CD4-positive, alpha-beta T cell treated with Interleukin-17A for 1 hour (primary cell): ENCODE measurements at regions not wholly inside any gene's neighbourhood (a gene's known extent, or its start where the extent isn't known, plus 50 kb on each side); places are given as distances from the start of the nearest gene placed in this dataset.
"Not testable (repeated sequence)": the region's sequence is repeated elsewhere in the genome, so short reads cannot be mapped to it uniquely, and the experiment has no call there.

Experiments
- DNase-seq: peaks from one replicate; pipeline ENCODE4 v3.0.0-alpha.2; 2020

DNA sequence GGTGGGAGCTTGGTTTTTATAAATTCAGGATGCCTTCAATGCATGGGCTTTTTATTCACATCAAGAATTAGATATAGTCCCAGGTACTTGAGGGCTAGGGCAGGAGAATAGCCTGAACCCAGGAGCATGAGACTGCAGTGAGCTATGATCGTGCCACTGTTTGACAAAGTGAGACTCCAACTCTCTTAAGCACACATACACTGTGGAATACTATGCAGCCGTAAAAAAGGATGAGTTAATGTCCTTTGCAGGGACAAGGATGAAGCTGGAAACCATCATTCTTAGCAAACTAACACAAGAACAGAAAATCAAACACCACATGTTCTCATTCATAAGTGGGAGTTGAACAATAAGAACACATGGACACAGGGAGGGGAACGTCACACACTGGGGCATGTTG, 470.0 kb downstream of the SETD4 start:
- DNase-seq = not testable (repeated sequence)

DNA sequence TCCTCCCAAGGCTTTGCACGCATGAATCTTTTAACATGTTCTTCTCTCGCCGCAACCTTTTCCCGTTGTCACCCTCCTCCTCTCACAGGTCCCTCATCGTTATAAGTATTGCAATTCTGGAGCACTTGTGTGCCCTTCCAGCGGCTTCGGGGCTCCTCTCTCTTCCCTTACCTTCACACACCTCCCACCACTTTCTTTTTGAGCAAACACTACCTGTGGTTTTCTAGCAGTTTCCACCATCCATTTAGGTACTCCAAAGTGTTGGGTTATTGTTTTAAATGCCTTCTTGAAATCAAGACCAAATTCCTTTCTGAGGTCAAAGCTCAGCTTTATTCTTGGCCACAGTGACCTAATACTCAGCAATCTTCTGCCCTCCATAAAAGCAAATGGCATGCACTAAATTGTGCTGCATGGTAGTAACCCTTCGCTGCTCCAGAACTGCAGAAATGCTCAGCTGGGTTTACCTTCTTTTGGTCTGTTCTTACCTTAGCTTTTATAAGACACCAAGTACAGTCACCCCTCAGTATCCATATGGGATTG, 472.4 kb downstream of the SETD4 start:
- no peak for DNase-seq

DNA sequence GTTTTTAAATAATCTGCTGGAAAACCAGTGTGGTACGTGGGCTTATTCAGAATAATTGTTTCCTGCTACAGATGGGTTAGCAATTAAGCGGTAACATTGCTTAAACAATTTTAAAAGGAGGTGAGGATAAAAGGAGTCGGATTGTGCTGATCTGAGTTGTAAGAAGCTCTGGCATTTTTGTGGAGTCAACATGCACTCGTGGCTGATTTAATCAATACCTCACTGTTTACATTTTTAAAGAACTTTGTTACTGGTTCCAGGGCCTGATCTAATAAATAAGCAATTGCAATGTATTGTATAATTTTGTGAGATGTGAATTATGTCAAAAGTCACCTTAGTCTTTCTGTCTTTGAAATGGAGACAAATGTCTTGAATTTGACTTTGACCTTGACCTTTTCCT, 474.0 kb downstream of the SETD4 start:
- no peak for DNase-seq

DNA sequence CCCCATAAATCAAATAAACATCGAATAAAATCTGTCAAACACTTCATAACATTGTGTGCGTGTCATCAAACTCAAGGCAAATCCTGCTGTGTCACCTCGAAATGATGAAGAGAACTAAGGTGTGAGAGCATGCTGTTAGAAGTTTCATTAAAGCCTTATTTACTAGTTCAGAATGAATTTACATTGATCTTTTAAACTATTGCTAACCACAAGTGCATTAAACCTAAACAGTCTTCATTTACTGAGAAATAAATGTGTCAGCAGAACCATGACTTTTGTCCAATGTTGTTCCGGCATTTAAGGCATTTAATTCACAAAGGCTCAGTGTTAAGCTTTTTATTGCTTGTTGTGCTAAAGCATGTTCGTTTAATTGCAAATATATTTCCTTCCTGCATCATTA, 474.4 kb downstream of the SETD4 start:
- DNase-seq = no peak

DNA sequence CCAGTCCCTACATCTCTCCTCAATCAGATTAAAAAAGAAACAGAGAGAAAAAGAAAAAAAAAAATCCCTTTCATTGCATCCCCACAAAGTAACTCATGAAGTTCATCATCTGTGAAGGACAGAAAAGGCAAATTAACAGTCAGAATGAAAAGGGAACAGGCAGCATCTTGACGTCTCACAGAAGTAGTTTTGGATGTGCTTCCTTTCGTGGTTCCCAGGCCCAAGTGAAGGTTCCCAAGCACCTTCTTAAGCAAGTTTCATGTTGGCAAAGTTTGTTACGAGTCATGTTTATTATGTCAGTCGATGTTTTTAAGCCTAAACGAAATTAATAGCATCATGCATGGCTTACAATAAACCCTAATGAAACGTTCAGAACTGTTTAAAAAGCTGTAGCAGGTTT, 475.2 kb downstream of the SETD4 start:
- no peak for DNase-seq

DNA sequence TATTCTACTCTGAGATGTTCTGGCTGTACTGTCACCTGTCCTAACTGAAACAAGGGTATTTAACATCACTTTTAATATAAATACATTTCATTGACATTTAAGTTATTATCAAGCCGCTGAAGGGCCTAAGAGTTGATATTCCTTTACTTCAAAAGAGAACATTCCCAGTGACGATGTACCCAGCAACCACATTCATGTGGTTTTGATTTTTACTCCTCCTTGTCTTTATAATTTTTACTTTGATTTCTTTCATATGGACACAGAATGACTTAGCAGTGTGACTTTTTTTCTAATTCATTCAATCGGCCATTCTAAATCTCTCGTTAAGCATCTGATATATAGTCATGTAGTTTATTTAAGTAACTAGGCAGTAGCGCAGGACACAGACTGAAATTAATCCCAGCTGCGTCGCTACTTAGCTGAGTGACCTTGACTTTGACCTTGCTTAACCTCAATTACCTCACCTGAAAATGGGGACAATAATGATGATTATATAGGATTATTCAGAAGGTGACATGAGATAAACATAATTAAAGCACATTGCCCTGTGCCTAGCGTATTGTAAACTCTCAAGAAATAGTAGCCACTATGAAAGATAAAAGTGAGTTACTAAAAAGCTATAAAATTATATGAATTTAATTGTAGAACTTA, 476.6 kb downstream of the SETD4 start:
- DNase-seq = no peak

DNA sequence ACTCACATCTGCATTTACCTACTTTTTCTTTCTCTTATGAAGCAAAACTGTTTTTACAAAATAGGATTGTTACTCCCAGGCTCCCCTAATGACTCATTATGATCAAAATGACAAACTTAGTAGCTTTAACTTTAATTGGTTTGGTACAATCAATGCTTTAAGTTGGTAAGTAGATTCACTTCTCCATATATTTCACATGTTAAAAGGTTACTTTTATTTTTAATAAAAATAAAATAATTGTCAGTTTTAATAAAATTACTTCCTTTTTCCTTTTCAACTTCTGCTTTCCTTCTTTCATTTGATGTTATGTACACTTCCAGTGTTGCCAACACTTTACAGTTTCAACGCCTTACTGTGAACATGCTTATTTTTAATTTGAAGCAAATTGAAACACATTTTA, 477.6 kb downstream of the SETD4 start:
- no peak for DNase-seq

DNA sequence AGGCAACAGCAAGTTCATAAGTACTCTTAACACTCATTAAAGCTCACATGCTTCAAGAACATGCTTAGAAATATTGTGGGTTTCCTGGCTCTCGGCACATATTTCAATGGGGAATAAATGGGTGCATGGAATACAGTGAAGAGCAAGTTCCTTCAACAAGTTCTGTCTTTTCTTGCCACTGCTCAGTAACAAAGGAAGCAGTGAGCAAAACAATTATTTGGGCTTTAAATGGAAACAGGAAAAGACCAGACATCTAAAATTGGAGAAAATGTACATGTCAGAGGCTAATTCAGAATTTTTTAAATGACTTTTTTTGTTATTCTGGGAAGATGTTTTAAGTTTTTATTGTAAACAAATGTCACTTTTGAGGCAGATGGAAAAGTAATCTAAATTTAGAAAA, 478.7 kb downstream of the SETD4 start:
- no peak for DNase-seq

DNA sequence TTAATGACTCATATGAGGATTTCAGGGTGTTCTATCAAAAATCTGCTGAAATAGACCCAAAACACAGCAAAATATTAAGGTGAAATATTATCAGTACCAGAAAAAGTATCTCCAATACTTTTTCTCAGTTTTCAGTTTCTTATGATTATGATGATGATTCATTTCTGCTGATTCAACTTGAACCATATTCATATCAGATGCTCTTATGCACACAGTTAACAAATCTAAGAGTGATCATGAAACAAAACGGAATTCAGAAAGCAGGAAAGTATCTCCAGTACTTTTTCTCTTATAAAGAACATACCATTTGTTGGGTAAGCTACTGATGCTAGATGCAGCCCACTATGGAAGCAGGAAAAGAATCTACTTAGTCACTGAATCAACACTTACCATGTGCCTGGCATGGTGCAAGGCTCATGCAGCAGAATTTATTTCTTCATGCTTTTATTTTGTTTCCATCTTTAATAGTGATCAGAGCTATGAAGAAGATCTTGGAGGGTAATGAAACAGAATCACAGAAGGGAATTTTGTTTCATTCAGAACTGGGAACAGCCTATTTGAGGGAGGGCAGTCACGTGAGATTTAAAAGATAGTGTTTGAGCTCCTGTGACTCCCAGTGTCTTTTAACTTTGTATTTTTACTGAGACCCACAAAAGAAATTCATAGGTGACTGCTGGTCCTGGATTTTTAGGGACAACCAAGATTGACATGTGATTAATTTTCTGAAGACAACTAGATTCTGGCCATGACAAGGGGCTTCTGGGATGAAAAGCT, 480.6 kb downstream of the SETD4 start:
- no peak for DNase-seq

DNA sequence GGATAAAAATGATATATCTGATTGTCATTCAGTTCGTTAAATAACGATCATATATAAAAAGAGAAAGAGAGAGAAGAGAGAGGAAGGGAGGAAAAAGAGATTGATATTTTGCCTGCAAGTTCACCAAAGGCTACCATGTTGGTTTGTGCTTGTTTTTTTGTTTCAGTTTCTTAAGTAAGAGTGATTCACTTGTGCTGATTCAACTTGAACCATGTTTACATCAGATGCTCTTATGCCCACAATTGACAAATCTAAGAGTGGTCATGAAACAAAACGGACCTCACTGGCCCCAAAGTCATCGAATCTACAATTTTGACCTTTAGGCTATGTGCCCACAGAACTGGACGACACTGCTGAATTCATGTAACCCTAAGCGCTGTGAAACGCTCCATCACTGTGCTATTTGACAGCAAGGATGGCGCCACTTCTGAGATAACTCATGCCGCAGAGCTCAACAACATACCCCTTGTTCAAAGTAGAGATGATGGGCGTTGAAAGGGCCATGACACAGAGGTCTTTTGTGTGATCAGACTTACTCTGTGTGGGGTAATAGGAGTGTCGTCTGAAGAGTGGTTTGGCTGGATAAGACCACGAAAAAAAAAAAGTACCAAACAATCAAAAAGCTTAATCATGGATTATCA, 481.4 kb downstream of the SETD4 start:
- DNase-seq = no peak

DNA sequence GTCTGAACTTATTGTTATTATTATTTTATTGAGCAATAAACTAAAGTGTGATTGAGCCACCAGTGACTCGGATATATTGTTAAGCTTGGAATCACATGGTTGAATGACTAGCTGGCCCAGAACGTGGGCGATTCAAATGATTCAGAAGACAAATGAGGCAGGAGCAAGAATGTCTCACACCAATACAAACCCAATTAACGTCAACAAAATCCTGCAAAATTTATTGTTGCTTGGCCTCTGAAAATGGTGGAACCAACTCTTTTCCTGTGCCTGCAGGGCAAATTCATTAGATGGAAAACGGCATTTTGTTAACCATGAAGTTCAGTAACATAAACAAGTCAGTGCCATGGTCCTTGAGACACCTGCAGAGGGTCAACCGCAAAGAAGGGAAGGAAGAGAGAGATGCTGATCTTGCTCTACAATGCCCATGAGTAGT, 482.0 kb downstream of the SETD4 start:
- DNase-seq = no peak

DNA sequence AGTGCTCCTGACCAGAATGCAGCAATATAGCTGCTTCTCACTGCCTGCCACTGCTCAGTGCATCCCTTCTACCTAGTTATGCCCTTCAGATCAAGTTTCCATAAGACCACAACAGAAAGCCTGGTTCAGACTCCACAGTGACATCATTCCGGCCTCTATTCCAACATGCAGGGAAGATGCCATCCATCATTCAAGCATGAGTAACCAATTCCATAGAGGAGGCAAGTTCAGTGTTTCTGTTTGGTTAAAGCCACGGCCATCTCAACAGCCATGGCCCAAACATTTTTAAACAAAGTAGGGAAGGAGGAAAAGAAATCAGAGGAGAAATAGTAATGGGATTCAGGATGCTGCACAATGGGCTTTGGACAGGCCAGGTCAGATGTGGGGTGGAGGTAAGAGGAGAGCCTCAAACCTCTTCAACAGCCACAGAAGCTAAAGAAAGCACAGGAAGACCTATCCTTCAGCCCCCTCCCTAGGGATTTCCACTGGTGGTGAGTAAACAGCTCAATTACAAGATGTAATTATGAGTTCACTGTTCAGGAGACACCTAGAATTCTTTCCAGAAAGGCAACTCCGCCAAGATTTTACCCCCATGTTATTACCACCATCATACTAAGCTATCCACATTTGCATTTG, 484.9 kb downstream of the SETD4 start:
- DNase-seq = no peak

DNA sequence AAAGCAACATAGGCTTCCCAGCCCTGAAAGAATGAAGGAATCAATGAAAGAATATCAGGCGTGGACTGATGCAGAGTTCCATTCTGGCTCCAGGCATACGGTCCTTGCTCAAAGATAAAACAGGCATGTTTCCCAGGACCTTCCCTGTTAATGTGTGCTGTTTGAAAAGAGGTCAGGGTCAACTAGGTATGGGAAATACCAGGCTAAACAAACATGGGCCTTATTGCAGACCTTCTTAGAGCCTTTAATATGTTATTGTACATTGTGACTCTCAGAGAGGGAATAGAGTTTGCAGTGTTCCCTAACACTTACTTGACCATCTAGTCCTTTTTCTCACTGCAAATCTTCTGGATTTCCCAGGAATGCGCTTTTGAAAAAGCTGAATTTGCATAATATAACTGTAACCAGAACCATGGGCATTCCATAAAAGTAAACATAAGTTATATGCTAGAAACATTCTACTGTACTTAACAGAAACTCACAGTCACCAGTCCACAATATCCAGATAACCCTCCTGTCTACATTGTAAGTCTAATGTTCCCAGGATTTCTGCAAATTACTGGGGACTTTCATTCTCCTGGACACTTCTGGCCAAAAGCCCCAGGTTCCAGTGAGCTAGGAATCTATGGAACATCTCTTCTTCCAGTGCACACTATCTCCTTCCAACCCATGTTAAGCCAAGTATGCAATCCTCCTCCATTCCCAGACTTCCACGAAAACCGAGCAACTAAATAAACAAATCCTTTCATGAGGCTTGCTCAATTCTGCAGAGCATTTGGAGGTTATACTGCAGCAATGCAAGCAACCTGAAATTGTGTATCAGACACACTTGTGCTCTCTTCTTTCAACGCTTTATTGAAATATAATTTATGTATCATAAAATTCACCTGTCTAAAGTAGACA, 486.6 kb downstream of the SETD4 start:
- no peak for DNase-seq

DNA sequence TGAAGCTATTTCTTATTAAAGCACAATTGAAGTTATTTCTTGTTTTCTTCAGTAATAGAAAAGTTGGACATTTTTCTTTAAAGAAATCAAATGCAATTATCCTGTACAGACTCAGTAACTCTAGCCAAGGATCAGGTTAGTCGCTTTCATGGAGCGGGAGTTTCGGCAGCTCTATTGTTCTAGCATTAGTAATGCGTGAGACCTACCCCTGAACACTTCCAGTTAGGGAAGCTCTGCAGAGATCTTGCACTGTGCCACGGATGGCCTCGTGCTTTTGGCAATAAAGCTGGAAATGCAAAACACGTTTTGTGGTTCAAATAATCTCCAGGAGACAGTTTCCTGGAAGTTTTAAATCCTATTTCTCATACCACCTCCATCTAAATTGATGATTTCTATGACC, 488.4 kb downstream of the SETD4 start:
- no peak for DNase-seq

DNA sequence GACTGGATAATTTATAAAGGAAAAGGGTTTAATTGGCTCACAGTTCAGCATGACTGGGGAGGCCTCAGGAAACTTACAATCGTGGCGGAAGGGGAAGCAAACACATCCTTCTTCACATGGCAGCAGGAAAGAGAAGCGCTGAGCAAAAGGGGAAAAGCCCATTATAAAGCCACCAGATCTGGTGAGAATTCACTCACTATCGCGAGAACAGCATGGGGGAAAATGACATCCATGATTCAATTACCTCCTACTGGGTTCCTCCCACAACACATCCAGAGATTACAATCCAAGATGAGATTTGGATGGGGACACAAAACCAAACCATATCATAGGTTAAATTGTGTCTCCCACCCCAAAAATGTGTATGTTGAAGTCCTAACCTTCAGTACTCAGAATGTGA, 491.7 kb downstream of the SETD4 start:
- DNase-seq = no peak

DNA sequence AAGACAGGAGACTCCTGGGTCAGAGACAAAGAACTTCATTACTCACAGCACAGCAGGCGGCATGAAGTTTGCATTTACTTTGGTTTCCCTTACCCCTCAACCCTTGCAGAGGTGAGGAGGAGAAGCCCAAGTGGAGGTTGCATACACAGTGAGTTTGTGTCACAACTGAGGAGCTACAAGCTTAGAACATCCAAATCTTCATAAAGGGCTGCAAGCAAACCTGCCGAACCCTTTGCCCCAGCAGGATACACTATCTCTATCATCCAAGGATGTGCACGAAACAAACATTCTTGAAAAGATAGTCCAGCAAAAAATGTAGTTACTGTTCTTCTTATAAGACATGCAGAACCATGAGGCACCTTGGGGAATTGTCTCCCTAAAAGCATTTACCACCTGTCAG, 493.5 kb downstream of the SETD4 start:
- DNase-seq = no peak

DNA sequence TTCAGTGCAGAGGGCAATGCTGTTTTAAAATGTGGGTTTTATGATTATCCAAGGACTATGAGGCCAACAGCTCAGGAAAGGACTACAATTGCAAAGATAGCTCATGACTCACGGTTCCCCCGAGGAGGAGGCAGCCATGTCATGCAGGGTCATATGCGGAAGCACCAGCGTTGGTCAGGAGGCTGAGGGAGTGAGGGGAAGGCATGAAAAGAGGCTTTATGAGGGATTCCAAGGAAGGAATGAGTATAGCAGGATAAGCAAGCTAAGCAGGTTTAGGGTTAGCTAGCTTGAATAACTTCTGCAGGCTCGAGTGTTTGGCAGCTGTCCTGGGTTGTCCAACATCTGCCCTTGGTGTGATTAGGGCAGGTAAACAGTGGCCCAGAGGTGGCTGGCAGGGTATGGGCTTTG, 495.1 kb downstream of the SETD4 start:
- DNase-seq = no peak

DNA sequence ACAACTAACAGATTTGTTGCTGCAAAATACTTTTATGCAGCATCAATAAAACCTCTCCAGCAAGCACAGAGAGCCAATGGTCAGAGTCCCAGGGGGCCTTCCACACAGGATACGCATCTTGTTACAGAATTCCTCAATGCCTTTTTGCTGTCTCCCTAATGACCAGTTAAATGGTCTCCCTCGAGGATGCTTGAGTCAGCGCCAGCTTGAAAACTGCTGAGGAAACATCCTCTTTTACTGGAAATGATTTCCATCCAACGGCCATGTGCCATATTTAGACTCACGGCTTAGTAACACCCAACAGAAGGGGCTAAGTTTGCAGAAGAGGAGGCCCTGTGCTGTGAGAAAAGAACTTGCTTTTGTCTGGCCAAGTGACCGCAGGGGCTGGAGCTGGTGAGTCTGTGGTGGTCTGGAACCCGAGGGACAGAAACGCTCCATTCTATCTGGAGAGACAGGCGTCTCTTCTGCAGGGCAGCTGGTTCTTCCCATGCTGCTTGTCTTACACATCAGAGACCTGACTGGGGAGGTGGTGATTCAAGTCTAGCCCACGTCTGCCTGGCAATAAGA, 496.4 kb downstream of the SETD4 start:
- no peak for DNase-seq

DNA sequence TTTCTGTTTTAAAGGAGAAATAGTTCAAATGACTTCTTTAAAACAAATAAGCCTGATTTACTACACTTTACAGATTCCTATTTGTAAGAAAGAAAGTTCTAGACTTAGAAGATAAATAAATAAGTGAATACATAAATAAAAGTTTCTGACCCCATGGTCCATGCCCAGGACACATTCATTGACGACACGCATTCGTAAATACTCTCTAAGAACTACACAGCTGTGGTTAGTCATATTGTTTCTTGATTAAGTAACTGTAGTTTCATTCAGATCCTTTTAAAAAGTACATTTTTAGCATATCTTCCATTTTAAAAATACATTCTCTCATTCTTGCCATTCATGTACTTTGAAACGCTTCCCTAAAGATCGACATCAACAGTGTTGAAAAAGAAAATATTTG, 497.4 kb downstream of the SETD4 start:
- DNase-seq = no peak

DNA sequence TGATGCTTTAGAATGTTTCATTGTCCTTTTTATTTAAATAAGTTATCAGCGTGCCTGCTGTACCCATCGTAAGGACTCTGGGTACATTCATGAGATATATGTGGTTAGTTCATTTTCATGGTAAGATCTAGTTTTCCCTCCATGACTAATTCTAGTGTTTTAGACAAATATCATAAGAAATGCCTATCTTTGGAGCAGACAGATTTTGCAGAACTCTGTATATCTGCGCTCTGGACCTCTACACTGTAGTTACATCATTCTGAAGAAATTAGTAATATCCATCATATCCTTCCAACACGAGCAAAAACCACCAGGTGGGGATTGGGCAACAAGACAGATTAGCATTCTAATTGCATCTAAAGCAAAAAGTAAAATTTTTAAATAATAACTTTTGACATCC, 499.2 kb downstream of the SETD4 start:
- DNase-seq = no peak

DNA sequence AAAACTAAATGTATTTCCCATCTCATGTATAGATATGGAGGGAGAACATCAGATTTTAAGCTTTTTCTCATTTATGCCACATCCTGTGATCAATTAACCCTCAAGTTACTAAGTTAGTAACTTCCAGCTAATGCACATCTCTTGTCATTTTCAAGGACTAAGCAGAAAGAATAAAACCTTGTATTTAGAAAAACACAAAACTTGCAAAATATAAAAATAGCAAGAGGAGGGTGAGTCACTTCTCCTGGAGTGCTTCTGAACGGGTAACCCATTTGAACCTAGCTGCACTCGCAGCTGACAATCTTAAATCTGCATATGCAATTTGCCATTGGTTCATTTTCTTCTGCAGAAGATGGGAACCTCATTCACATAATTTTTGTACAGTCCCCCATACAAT, 500.5 kb downstream of the SETD4 start:
- no peak for DNase-seq
